Left colon (tissue), 2 donors: ENCODE measurements at regions not wholly inside any gene's neighbourhood (a gene's known extent, or its start where the extent isn't known, plus 50 kb on each side); places are given as distances from the start of the nearest gene placed in this dataset.
A peak's percentile ranks its signal among the peaks of the same experiment; 100 is the strongest.
"Not testable (repeated sequence)": the region's sequence is repeated elsewhere in the genome, so short reads cannot be mapped to it uniquely, and the experiment has no call there.

Experiments used
- ATAC-seq: fragments of 200-7000 bp; cut with Tn5 transposase; one replicate; pipeline ENCODE4 v1.9.1; 2020; ENCODE audit warnings: mild to moderate bottlenecking, moderate library complexity
- DNase-seq, 2 donors: peaks; one replicate each; pipeline ENCODE4 v3.0.0-alpha.2; 2020
- intact Hi-C, 2 donors: fragments of 100-400 bp; cut with DNase I in 1 of 2; cut with micrococcal nuclease in 1 of 2; formaldehyde crosslinking; loops; one replicate each; pipeline versions ENCODE4 v1.11.2 to v1.14.0; 2022; cut with DNase I, micrococcal nuclease
- donor health status: DM: no; HTN: no; CAD: no.
- donor health status: DM: yes; HTN: yes; CAD: no.

- ATAC-seq (no peak), DNase-seq (no peak)
- intact Hi-C loops: no loop called here
Observed at GRCh38 chr3:106130384-106131198, 261.8 kb upstream of the CBLB start.

GRCh38 chr3:106135451-106136160 lies 266.8 kb upstream of the CBLB start:
- no peak for ATAC-seq
- no peak for DNase-seq
- intact Hi-C loops: no loop called here

- intact Hi-C loops: no loop called here
- no peak for ATAC-seq
- DNase-seq: no peak
Observed at GRCh38 chr3:106139826-106140225, 271.0 kb upstream of the CBLB start.

GRCh38 chr3:106140431-106140830 lies 271.6 kb upstream of the CBLB start:
- ATAC-seq (no peak), DNase-seq (no peak)
- intact Hi-C loops: no loop called here

- ATAC-seq: no peak
- intact Hi-C loops: no loop called here
- DNase-seq: no peak
Observed at GRCh38 chr3:106144030-106144429, 275.2 kb upstream of the CBLB start.

GRCh38 chr3:106148440-106149082 lies 279.7 kb upstream of the CBLB start:
- intact Hi-C loops, DNase-seq, ATAC-seq: not testable (repeated sequence)

GRCh38 chr3:106157411-106157810 lies 288.6 kb upstream of the CBLB start:
- DNase-seq (peak in 1 of 2 donors; percentile 39), ATAC-seq (peak; percentile 97)

GRCh38 chr3:106160396-106160795 lies 291.6 kb upstream of the CBLB start:
- intact Hi-C loops: no loop called here
- no peak for ATAC-seq
- DNase-seq: no peak

More at GRCh38 chr3:106157411-106157810, 288.6 kb upstream of the CBLB start:
- intact Hi-C loops: no loop called here

- ATAC-seq (peak; percentile 36), DNase-seq (no peak)
- intact Hi-C loops: no loop called here
Observed at GRCh38 chr3:106161246-106161645, 292.4 kb upstream of the CBLB start.

GRCh38 chr3:106167728-106168127 lies 298.9 kb upstream of the CBLB start:
- DNase-seq: no peak
- intact Hi-C loops: no loop called here
- ATAC-seq: no peak

GRCh38 chr3:106168962-106169750 lies 300.3 kb upstream of the CBLB start:
- DNase-seq (no peak), ATAC-seq (no peak)
- intact Hi-C loops: no loop called here

GRCh38 chr3:106170636-106171035 lies 301.8 kb upstream of the CBLB start:
- DNase-seq: no peak
- intact Hi-C loops: no loop called here

GRCh38 chr3:106172101-106172500 lies 303.3 kb upstream of the CBLB start:
- DNase-seq (no peak), ATAC-seq (no peak)
- intact Hi-C loops: no loop called here

More at GRCh38 chr3:106170636-106171035, 301.8 kb upstream of the CBLB start:
- no peak for ATAC-seq

GRCh38 chr3:106172780-106173179 lies 304.0 kb upstream of the CBLB start:
- intact Hi-C loops: no loop called here
- DNase-seq (no peak), ATAC-seq (peak; percentile 51)

GRCh38 chr3:106175276-106175675 lies 306.5 kb upstream of the CBLB start:
- DNase-seq (no peak), ATAC-seq (no peak)
- intact Hi-C loops: no loop called here

GRCh38 chr3:106176734-106177133 lies 307.9 kb upstream of the CBLB start:
- intact Hi-C loops: no loop called here
- DNase-seq (no peak), ATAC-seq (no peak)

GRCh38 chr3:106182950-106183511 lies 314.2 kb upstream of the CBLB start:
- intact Hi-C loops: no loop called here
- DNase-seq (no peak), ATAC-seq (no peak)

- DNase-seq (no peak), ATAC-seq (no peak)
- intact Hi-C loops: no loop called here
Observed at GRCh38 chr3:106183762-106184391, 315.1 kb upstream of the CBLB start.
